Activated B cell treated with CpG ODN at 0.5 μM for 24 hours (primary cell): ENCODE measurements at regions not wholly inside any gene's neighbourhood (a gene's known extent, or its start where the extent isn't known, plus 50 kb on each side); places are given as distances from the start of the nearest gene placed in this dataset.
"Not testable (repeated sequence)": the region's sequence is repeated elsewhere in the genome, so short reads cannot be mapped to it uniquely, and the experiment has no call there.

Source experiments
- ATAC-seq: fragments of 200-7000 bp; cut with Tn5 transposase; one replicate; pipeline ENCODE4 v1.10.0; 2021; ENCODE audit warnings: low read depth, mild to moderate bottlenecking, moderate library complexity
- CTCF ChIA-PET: fragments of 350-600 bp; sonication (Branson Sonifier 250); formaldehyde crosslinking; loops from one replicate; lab custom pipeline; 2021; ENCODE audit warnings: antibody characterized with exemption; lab: Charles Lee
- POLR2A ChIA-PET: fragments of 350-600 bp; sonication (Branson Sonifier 250); formaldehyde crosslinking; loops from one replicate; lab custom pipeline; 2021; ENCODE audit warnings: antibody characterized with exemption; lab: Charles Lee
- DNase-seq: peaks from one replicate; pipeline ENCODE4 v3.0.0; 2022
- H3K27ac Mint-ChIP-seq: one replicate; pipeline ENCODE4 v1.8.0; 2020; ENCODE audit warnings: mixed read lengths
- H3K27me3 Mint-ChIP-seq: one replicate; pipeline ENCODE4 v1.8.0; 2021; ENCODE audit warnings: mixed read lengths
- H3K36me3 Mint-ChIP-seq: one replicate; pipeline ENCODE4 v1.8.0; 2021; ENCODE audit warnings: low read depth, mixed read lengths
- H3K4me1 Mint-ChIP-seq: one replicate; pipeline ENCODE4 v1.8.0; 2021; ENCODE audit warnings: mixed read lengths
- H3K4me3 Mint-ChIP-seq: one replicate; pipeline ENCODE4 v1.8.0; 2020; ENCODE audit warnings: mild to moderate bottlenecking, mixed read lengths
- H3K9me3 Mint-ChIP-seq: one replicate; pipeline ENCODE4 v1.8.0; 2020; ENCODE audit warnings: mixed read lengths
- intact Hi-C: fragments of 100-400 bp; cut with micrococcal nuclease; formaldehyde crosslinking; loops from one replicate; pipeline ENCODE4 v1.15.1; 2024
- TF ChIP-seq, protein P1 (sequence below): fragments of 200-600 bp; IDR thresholded peaks from one replicate; pipeline ENCODE4 v1.8.0; 2022; ENCODE audit warnings: antibody characterized with exemption, mild to moderate bottlenecking

DNA sequence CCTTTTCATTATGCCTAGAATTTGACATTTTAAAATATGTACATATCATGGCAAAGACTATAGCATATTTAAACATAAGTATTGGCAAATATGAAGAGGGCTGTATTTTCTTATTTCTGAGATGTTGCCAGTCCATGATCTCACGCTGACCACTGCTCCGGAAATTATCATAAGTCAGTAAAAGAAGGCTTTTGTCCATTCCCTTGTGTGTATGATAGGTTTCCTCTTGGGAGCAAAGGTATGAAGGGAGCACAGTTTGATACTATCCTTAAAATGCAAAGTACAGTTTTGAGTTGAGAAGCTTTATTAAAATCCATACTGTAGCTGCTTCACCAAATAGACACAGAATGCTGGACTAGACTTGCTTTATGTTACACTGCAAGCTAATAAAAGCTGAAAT is 52.6 kb upstream of the AGA start:
- H3K36me3 Mint-ChIP-seq, result no peaks in the 10 kb centered on the region
- peaks cover 5% of the 10 kb centered on the region for H3K9me3 Mint-ChIP-seq
- no peak for DNase-seq
- intact Hi-C loops, result no loop called here
- TF ChIP-seq, protein P1, sequence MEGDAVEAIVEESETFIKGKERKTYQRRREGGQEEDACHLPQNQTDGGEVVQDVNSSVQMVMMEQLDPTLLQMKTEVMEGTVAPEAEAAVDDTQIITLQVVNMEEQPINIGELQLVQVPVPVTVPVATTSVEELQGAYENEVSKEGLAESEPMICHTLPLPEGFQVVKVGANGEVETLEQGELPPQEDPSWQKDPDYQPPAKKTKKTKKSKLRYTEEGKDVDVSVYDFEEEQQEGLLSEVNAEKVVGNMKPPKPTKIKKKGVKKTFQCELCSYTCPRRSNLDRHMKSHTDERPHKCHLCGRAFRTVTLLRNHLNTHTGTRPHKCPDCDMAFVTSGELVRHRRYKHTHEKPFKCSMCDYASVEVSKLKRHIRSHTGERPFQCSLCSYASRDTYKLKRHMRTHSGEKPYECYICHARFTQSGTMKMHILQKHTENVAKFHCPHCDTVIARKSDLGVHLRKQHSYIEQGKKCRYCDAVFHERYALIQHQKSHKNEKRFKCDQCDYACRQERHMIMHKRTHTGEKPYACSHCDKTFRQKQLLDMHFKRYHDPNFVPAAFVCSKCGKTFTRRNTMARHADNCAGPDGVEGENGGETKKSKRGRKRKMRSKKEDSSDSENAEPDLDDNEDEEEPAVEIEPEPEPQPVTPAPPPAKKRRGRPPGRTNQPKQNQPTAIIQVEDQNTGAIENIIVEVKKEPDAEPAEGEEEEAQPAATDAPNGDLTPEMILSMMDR, result no peak
- CTCF ChIA-PET, result no interaction called here
- H3K4me3 Mint-ChIP-seq, result no peak overlapping the region
- ATAC-seq, result no peak
- H3K4me1 Mint-ChIP-seq, result no peaks in the 10 kb centered on the region
- no peaks in the 10 kb centered on the region for H3K27me3 Mint-ChIP-seq
- no peak overlapping the region for H3K27ac Mint-ChIP-seq
- POLR2A ChIA-PET, result no interaction called here

DNA sequence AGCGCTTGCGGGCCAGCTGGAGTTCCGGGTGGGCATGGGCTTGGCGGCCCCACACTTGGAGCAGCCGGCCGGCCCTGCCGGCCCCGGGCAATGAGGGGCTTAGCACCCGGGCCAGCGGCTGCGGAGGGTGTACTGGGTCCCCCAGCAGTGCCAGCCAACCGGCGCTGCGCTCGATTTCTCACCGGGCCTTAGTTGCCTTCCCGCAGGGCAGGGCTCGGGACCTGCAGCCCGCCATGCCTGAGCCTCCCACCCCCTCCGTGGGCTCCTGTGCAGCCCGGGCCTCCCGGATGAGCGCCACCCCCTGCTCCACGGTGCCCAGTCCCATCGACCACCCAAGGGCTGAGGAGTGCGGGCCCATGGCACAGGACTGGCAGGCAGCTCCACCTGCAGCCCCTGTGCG is 53.4 kb upstream of the AGA start:
- DNase-seq, H3K9me3 Mint-ChIP-seq, intact Hi-C loops, H3K36me3 Mint-ChIP-seq, ATAC-seq, CTCF ChIA-PET, H3K4me1 Mint-ChIP-seq, H3K27me3 Mint-ChIP-seq, H3K27ac Mint-ChIP-seq, H3K4me3 Mint-ChIP-seq, POLR2A ChIA-PET: not testable (repeated sequence)

DNA sequence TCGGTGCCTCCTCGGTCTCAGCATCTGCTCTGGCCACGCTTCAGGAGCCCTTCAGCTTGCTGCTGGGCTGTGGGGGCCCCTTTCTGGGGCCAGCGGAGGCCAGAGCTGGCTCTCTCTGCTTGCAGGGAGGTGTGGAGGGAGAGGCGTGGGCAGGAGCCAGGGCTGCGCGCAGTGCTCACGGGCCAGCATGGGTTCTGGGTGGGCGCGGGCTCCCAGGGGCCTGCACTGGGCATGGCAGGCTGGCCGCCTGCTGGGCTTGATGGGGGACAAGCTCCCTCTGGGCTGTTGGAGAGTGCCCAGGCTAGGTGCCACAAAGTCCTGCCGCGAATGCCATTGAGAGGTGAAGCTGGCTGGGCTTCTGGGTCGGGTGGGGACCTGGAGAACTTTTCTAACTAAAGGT is 57.3 kb upstream of the AGA start:
- Mint-ChIP-seq H3K27ac (no peak overlapping the region), H3K27me3 (no peaks in the 10 kb centered on the region), H3K9me3 (peaks cover 5% of the 10 kb centered on the region), H3K4me3 (no peak overlapping the region), H3K36me3 (no peaks in the 10 kb centered on the region), H3K4me1 (no peaks in the 10 kb centered on the region)
- TF ChIP-seq, protein P1, result no peak
- ChIA-PET POLR2A (no interaction called here), CTCF (no interaction called here)
- ATAC-seq (no peak), DNase-seq (no peak)
- intact Hi-C loops, result no loop called here

DNA sequence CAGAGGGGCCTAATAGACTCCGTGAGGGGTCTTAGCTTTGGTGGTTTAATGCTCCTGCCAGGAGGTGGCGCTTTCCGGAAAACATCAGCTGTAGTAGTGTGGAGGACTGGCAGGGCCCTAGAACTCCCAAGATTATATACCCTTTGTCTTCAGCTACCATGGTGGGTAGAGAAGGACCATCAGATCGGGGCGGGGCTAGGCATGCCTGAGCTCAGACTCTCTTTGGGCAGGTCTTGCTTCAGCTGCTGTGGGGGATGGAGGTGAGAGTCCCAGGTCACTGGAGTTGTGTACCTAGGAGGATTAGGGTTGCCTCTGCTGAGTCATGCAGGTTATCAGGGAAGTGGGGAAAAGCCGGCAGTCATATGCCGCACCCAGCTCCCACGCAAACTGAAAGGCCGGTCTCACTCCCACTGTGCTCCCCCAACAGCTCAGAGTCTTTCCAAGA is 63.0 kb upstream of the AGA start:
- Mint-ChIP-seq H3K36me3 (no peaks in the 10 kb centered on the region), H3K27me3 (no peaks in the 10 kb centered on the region), H3K4me3 (no peak overlapping the region), H3K27ac (no peak overlapping the region), H3K9me3 (no peaks in the 10 kb centered on the region), H3K4me1 (no peaks in the 10 kb centered on the region)
- intact Hi-C loops, result no loop called here
- TF ChIP-seq, protein P1, result no peak
- ATAC-seq (no peak), DNase-seq (no peak)
- POLR2A ChIA-PET, result no interaction called here
- CTCF ChIA-PET, result no interaction called here

DNA sequence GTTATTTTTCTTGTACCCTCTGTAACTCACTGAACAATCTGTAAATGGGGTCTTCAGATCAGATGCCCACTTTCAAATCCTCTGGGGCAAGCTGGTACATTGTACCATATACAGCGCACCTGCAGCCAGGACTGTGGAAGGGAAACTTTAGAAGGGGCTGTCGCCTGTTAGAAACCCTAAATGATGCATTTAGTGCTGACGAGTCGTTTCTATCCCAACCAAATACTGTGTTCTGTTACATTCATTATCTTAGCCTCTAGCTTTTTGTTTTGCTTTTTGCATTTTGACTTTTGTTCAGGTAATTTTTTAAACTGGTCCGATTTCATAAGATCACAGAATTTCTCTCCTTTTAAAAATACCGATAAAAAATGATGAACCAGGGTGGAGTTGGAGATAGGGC is 66.4 kb upstream of the AGA start:
- Mint-ChIP-seq H3K4me3 (no peak overlapping the region), H3K4me1 (no peaks in the 10 kb centered on the region), H3K27ac (no peak overlapping the region), H3K36me3 (no peaks in the 10 kb centered on the region), H3K27me3 (no peaks in the 10 kb centered on the region), H3K9me3 (no peaks in the 10 kb centered on the region)
- TF ChIP-seq, protein P1, result no peak
- CTCF ChIA-PET, result no interaction called here
- intact Hi-C loops, result no loop called here
- POLR2A ChIA-PET, result no interaction called here
- no peak for ATAC-seq
- DNase-seq, result no peak

DNA sequence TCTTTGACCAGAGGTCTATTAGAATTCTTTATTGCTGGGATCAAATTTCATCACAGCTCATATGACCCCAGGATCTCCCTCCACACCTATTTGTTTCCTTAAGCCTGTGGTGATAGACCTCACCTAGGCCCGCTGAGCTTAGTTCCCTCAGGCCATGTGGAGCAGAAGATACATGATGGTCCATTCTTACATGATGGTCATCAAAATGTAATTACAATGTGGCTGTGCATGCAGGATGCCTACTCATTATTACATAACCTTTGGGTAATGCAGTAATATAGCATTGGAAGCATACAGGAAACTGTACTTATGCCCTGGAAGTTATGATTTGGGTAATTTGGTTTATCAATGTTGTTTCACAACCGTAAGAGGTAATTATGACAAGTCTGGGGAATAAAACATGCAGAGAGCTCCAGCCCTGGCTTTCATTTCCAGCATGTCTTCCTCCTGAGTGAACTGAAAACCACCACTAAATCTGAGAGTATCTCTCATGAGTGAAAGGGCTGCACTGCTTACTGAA is 67.0 kb upstream of the AGA start:
- H3K36me3 Mint-ChIP-seq, result no peaks in the 10 kb centered on the region
- TF ChIP-seq, protein P1, result no peak
- no peak for ATAC-seq
- intact Hi-C loops, result no loop called here
- no peaks in the 10 kb centered on the region for H3K4me1 Mint-ChIP-seq
- no peaks in the 10 kb centered on the region for H3K27me3 Mint-ChIP-seq
- ChIA-PET POLR2A (no interaction called here), CTCF (no interaction called here)
- no peaks in the 10 kb centered on the region for H3K9me3 Mint-ChIP-seq
- no peak for DNase-seq
- no peak overlapping the region for H3K4me3 Mint-ChIP-seq
- no peak overlapping the region for H3K27ac Mint-ChIP-seq
